GM12873 (cell line): ENCODE measurements at regions not wholly inside any gene's neighbourhood (a gene's known extent, or its start where the extent isn't known, plus 50 kb on each side); places are given as distances from the start of the nearest gene placed in this dataset.

Source experiments
- TF ChIP-seq, protein P1 (sequence below): IDR thresholded peaks from 2 replicates; pipeline ENCODE4 v1.5.1; 2012; ENCODE audit warnings: low read depth, mild to moderate bottlenecking, moderate library complexity, low read length, control low read depth; ENCODE audit not compliant: insufficient read depth; ENCODE audit errors: missing control alignments

DNA sequence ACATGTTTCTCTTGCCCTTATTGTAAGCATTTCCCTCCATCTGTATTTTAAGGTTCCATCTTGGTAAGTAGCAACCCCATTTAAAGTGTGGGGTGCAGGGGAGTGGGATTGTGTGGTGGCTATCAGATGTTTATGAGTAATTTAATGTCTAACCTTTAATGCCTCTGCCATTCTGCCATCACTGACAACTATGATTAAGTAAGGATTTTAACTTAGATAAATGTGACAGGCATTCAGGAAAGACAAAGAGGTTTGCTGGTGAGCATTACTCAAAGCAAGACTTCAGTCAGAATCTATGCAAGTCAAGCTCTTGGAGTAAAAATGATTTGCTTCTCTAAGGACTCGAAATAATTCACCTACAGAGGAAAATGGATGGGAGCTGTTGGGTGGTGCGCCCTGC is 143.0 kb downstream of the NXNL2 start:
- TF ChIP-seq, protein P1, sequence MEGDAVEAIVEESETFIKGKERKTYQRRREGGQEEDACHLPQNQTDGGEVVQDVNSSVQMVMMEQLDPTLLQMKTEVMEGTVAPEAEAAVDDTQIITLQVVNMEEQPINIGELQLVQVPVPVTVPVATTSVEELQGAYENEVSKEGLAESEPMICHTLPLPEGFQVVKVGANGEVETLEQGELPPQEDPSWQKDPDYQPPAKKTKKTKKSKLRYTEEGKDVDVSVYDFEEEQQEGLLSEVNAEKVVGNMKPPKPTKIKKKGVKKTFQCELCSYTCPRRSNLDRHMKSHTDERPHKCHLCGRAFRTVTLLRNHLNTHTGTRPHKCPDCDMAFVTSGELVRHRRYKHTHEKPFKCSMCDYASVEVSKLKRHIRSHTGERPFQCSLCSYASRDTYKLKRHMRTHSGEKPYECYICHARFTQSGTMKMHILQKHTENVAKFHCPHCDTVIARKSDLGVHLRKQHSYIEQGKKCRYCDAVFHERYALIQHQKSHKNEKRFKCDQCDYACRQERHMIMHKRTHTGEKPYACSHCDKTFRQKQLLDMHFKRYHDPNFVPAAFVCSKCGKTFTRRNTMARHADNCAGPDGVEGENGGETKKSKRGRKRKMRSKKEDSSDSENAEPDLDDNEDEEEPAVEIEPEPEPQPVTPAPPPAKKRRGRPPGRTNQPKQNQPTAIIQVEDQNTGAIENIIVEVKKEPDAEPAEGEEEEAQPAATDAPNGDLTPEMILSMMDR: no peak

DNA sequence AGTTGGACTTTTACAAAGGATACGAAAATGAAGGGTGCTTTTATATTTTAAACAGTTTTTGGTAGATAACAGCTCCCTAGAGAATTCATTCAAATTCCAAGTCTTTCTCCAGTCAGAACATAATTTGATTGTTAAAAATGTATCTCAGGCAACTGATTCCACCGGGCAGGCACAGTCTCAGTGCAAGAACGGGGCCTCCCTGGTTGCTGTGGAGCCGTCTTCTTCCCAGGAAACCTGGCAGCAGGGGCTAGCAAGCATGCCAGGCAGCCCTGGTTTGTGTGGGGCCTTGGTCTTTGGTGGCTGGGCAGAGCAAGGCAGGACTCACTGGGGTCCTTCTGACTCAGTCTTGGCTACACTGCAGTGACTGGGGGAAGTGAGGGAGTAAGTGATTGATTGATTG is 143.5 kb downstream of the NXNL2 start:
- TF ChIP-seq, protein P1: no peak

DNA sequence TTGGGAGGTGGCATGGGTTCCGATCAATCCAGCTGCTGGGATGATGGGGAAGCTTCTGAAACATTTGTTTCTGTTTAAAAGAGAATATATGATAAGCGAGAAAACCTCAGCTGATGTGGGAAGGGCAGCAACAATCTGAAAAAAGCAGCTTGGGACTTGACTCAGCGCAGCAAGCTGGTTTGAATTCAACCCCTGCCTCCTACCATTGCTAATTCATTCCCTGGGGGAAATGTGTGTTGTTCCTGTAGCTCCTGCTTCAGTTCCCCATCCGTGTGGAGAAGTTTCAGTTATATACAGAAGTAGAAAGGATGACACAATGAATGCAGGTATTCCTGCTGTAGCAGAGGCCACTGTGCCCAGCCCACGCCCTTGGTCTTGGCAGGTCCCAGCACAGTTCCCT is 145.1 kb downstream of the NXNL2 start:
- TF ChIP-seq, protein P1: no peak

DNA sequence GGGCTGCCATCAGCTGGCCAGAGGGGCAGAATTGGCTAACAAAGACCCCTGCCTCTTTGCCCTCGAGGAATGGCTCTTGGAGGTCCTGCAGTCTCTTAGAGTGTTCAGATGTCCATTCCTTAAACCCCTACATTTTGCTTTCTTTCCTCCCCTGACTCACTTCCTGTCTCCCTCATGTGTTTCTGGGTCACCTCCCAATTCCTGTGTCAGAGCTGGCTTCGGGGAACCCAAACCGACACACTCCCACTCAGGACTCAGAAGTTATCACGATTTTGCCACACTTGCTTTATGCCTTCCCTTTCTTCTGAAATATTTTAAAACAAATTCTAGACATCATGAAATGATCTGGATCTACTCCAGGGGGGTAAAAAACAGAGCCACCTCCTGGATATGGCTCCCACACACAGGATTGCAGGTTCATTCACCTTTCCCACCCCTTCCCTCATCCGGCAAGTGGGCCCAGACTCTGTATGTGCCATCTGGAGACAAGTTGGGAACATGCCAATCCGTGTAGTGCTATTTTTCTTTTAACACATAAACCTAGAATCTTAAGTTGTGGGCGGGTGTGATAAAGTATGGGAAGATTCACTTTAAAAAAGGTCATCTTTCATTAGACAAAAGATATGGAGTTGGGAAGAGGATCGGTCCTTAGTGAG is 145.7 kb downstream of the NXNL2 start:
- TF ChIP-seq, protein P1: no peak

DNA sequence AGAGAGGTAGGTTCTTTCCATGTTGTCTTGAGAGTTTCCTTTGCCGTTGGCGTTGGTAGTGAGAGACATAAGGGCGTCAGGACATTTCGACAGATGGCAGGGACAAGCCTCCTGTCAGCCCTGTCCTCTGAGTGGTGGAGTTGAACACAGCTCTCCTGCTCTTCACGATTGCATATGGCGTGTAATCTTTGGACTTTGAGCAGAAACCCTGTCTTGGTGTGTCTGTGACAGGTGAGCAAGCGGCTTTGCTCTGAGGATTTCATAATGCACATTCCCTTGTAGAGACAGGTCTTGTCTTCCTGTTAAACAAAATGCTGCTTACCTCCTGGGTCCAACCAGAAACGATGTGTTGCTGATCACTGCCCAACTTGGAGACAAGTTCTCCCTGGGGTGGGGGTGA is 146.5 kb downstream of the NXNL2 start:
- TF ChIP-seq, protein P1: no peak

DNA sequence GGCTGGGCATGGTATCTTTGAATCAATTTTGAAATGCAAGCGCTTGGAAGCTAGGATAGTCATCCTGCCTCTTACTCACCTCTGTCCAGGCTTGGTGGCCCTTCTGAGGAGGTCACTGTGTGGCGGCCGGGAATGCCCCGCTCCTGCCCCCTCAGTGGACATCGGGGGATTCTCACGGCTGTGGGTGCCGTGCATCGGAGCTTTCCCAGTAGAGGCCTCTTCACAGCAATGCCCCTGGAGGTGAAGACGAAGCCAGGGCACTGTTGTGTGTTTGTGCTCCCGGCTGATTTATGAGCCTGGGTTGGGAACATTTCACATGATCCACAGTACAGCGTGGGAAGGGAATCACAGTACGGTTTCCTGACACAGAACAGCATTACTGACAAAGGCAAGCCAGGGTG is 147.5 kb downstream of the NXNL2 start:
- TF ChIP-seq, protein P1: no peak

DNA sequence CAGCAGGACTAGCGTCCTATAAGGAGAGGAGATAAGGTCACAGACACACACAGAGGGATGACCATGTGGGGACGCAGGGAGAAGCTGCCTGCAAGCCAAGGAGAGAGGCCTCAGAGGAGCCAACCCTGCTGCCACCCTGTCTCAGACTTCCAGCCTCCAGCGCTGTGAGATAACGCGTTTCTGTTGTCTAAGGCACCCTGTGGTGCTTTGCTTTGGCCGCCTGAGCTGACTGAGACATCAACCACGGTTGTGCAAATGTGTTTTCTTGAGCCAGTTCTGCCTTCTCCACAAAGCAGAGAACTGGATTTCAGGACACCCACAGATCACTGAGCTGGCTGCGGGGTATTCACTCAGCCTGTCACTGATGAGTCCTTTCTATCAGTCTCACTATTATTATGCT is 149.1 kb downstream of the NXNL2 start:
- TF ChIP-seq, protein P1: no peak
